ENCODE measurements at regions not wholly inside any gene's neighbourhood (a gene's known extent, or its start where the extent isn't known, plus 50 kb on each side); places are given as distances from the start of the nearest gene placed in this dataset.

GRCh38 chr12:65754744-65755595, 69.3 kb upstream of the HMGA2 start:
- no peak for TF ChIP-seq CTCF (IDR thresholded peaks at IDR 0.05)
- no peak for TF ChIP-seq POLR2A (IDR thresholded peaks at IDR 0.05)
